ENCODE measurements at regions not wholly inside any gene's neighbourhood (a gene's known extent, or its start where the extent isn't known, plus 50 kb on each side); places are given as distances from the start of the nearest gene placed in this dataset.
"Not testable (repeated sequence)": the region's sequence is repeated elsewhere in the genome, so short reads cannot be mapped to it uniquely, and the experiment has no call there.

DNA sequence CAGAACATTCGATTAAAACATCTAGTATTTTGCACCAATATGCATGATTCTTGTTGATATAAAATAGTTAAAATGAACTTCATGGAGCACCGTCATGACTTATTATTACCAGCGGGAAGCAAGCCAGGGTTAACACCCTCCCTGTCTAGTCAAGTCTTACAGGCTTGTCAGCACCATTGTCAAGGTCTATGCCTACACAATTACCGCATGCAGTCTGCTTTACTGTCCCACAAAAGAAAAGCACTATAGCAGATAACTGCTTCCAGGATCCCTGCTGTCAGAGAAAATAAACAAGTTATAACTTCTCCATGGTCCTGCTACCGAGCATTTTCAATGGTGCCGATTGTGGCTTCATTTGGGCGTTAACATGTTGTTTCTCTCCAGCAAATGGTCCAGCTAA, 968.0 kb upstream of the FAM98A start:
- Histone ChIP-seq H3K36me3 (no peaks in the 10 kb centered on the region), H3K4me3 (no peak overlapping the region), H3K27me3 (no peaks in the 10 kb centered on the region), H3K9me3 (no peaks in the 10 kb centered on the region)
- DNase-seq, result no peak

GRCh38 chr2:34552337-34552736, 953.2 kb upstream of the FAM98A start:
- no peaks in the 10 kb centered on the region for H3K36me3 ChIP-seq
- H3K4me3 ChIP-seq, result no peak overlapping the region
- no peaks in the 10 kb centered on the region for H3K9me3 ChIP-seq
- no peaks in the 10 kb centered on the region for H3K27me3 ChIP-seq
- no peak for DNase-seq

GRCh38 chr2:34549710-34550345, 950.7 kb upstream of the FAM98A start:
- no peak overlapping the region for H3K4me3 ChIP-seq
- no peaks in the 10 kb centered on the region for H3K27me3 ChIP-seq
- no peaks in the 10 kb centered on the region for H3K9me3 ChIP-seq
- no peaks in the 10 kb centered on the region for H3K36me3 ChIP-seq
- DNase-seq, result no peak

- Histone ChIP-seq H3K36me3 (no peaks in the 10 kb centered on the region), H3K27me3 (no peaks in the 10 kb centered on the region), H3K4me3 (no peak overlapping the region), H3K9me3 (no peaks in the 10 kb centered on the region)
- DNase-seq, result no peak
Measured at GRCh38 chr2:34547900-34548299, 948.8 kb upstream of the FAM98A start.

DNA sequence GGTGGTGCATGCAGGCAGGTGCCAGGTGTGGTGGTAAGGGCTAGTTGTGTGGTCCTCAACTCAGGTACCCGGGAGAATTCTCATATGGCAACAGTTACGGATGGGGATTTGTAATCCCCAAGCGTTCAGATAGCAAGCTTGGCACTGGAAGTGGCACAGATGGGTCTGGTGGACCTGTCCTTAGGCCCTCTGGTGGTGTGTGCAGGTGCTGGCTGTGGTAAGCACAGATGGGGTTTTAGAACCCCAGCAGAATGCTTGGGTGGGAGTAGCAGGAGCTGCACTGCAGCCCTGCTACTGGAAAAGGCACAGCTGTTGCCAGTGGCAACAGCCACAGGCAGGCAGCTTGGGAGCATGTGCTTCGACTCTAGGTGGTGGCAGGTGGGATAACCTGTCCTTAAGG, 948.2 kb upstream of the FAM98A start:
- Histone ChIP-seq H3K27me3 (no peaks in the 10 kb centered on the region), H3K9me3 (no peaks in the 10 kb centered on the region), H3K4me3 (no peak overlapping the region), H3K36me3 (no peaks in the 10 kb centered on the region)
- DNase-seq, result no peak

- DNase-seq, result no peak
- no peak overlapping the region for H3K4me3 ChIP-seq
- H3K9me3 ChIP-seq, result no peaks in the 10 kb centered on the region
- no peaks in the 10 kb centered on the region for H3K27me3 ChIP-seq
- H3K36me3 ChIP-seq, result no peaks in the 10 kb centered on the region
Measured at GRCh38 chr2:34545486-34546136, 946.5 kb upstream of the FAM98A start.

DNA sequence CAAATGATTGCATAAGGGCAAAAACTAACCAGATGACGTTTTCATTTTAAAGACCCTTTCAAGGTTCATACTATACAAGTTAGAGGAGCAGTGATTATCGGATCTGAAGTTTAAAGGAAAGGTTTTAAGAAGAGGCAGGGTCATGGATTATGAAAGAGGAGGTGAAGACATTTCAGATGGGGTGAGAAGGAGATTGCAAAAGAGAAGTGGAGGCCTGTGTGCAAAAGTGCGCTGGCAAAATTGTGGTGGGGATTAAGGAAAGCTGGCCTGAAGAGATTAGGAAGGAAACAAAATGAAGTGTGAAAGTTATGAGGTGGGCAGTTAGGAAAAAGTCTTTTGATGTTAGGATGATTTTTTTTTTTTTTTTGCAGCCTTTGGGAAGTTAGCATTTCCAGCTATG, 935.7 kb upstream of the FAM98A start:
- no peaks in the 10 kb centered on the region for H3K36me3 ChIP-seq
- no peaks in the 10 kb centered on the region for H3K27me3 ChIP-seq
- no peak overlapping the region for H3K4me3 ChIP-seq
- H3K9me3 ChIP-seq, result no peaks in the 10 kb centered on the region
- no peak for DNase-seq

- DNase-seq, result no peak
- Histone ChIP-seq H3K9me3 (no peaks in the 10 kb centered on the region), H3K36me3 (no peaks in the 10 kb centered on the region), H3K27me3 (no peaks in the 10 kb centered on the region), H3K4me3 (no peak overlapping the region)
Measured at GRCh38 chr2:34534341-34534740, 935.2 kb upstream of the FAM98A start.

- H3K27me3 ChIP-seq, result no peaks in the 10 kb centered on the region
Measured at GRCh38 chr2:34533585-34534183, 934.6 kb upstream of the FAM98A start.

DNA sequence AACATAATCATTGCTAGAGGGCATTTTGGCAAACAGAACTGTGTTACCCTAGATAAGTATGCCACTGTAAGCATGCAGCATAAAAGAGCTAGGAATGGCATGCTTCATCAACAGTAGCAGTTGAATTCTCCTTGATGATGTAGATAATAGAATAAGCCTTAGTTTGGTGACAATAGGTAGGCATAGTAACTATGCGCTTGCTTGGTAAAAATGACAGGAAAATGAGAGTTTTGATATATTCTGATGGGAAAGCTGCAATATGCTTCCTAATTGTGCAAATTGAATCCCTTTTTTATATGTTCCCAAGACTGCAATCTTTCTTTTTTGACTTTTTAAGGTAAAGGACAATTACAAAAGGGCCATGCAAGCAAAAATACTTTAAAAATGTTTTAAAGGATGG, 930.9 kb upstream of the FAM98A start:
- Histone ChIP-seq H3K9me3 (no peaks in the 10 kb centered on the region), H3K4me3 (no peak overlapping the region), H3K27me3 (no peaks in the 10 kb centered on the region), H3K36me3 (no peaks in the 10 kb centered on the region)
- DNase-seq, result no peak

More at GRCh38 chr2:34533585-34534183, 934.6 kb upstream of the FAM98A start:
- H3K4me3 ChIP-seq, result no peak overlapping the region
- no peak for DNase-seq
- H3K36me3 ChIP-seq, result no peaks in the 10 kb centered on the region
- no peaks in the 10 kb centered on the region for H3K9me3 ChIP-seq

DNA sequence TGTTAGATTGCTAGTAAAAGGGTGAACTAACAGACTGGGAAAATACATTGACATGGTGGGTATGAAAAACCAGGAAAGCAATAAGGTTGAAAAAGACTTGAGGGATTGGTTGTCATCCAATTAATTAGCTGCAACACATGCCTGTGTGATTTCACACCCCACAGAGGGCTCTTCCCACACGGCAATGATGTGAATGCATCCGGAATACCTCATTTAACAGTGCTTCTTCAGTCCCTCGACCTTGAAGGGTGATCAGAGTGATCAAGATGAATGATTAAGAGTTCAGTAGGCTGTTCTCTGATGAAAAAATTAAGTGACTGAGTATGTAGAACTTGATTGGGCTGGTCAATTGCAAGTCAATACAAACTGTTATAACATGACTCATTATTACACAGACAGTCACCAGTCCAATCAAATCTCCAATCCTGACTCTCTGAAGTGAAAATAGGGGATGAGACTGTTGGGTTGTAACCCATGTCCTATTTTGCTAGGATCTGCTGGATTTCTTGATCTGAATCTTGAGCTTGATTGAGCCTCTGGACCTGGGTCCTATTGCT, 924.9 kb upstream of the FAM98A start:
- Histone ChIP-seq H3K4me3 (no peak overlapping the region), H3K36me3 (no peaks in the 10 kb centered on the region), H3K27me3 (no peaks in the 10 kb centered on the region), H3K9me3 (no peaks in the 10 kb centered on the region)
- no peak for DNase-seq

DNA sequence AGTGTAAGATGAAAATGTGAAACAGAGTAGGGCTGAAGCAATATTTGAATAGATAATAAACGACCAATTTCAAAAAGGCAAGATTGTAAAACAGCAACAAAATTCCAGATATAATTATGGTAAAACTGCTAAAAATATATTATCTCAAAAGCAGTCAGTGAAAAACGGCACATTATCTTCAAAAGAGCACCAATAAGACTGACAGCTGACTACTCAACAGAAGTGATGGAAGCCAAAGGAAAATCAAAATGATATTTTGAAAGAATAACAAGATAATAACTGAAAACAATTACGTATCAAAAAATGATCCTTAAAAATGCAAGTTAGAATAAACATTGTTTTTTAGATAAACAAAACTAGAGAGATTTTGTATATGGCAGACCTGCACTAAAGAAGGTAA, 920.6 kb upstream of the FAM98A start:
- Histone ChIP-seq H3K4me3 (no peak overlapping the region), H3K27me3 (no peaks in the 10 kb centered on the region), H3K36me3 (no peaks in the 10 kb centered on the region), H3K9me3 (no peaks in the 10 kb centered on the region)
- no peak for DNase-seq

- Histone ChIP-seq H3K27me3 (no peaks in the 10 kb centered on the region), H3K36me3 (no peaks in the 10 kb centered on the region), H3K4me3 (no peak overlapping the region), H3K9me3 (no peaks in the 10 kb centered on the region)
- DNase-seq, result no peak
Measured at GRCh38 chr2:34498561-34498960, 899.5 kb upstream of the FAM98A start.

- not testable (repeated sequence) for H3K27me3 ChIP-seq, H3K4me3 ChIP-seq, DNase-seq, H3K36me3 ChIP-seq, H3K9me3 ChIP-seq
Measured at GRCh38 chr2:34494192-34494591, 895.1 kb upstream of the FAM98A start.

- H3K36me3 ChIP-seq, result no peaks in the 10 kb centered on the region
- no peak for DNase-seq
- no peak overlapping the region for H3K4me3 ChIP-seq
- no peaks in the 10 kb centered on the region for H3K27me3 ChIP-seq
- H3K9me3 ChIP-seq, result no peaks in the 10 kb centered on the region
Measured at GRCh38 chr2:34492561-34493455, 893.7 kb upstream of the FAM98A start.

GRCh38 chr2:34486965-34487364, 887.9 kb upstream of the FAM98A start:
- Histone ChIP-seq H3K9me3 (no peaks in the 10 kb centered on the region), H3K27me3 (no peaks in the 10 kb centered on the region)
- DNase-seq, result no peak

DNA sequence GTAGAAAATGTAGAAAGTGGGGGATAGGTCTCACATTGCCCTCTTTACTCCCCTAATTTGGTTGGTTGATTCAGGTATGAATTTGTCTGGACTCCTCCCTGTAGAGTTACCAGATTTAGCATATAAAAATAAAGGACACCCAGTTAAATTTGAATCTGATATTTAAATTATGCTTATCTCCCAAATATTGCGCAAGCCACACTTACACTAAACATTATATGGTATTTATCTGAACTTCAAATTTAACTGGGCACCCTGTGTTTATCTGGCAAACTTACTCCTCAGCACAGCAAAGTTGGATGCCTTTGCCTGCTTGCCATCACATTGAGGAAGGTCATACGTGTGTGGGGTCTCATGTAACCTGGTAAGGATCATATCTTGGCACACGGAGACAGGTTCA, 882.4 kb upstream of the FAM98A start:
- Histone ChIP-seq H3K9me3 (no peaks in the 10 kb centered on the region), H3K36me3 (no peaks in the 10 kb centered on the region), H3K27me3 (no peaks in the 10 kb centered on the region), H3K4me3 (no peak overlapping the region)
- no peak for DNase-seq

More at GRCh38 chr2:34486965-34487364, 887.9 kb upstream of the FAM98A start:
- H3K4me3 ChIP-seq, result no peak overlapping the region
- no peaks in the 10 kb centered on the region for H3K36me3 ChIP-seq

Measured in MG63 (cell line).